ENCODE measurements at regions not wholly inside any gene's neighbourhood (a gene's known extent, or its start where the extent isn't known, plus 50 kb on each side); places are given as distances from the start of the nearest gene placed in this dataset.

GRCh38 chr2:134109246-134109645, 144.6 kb upstream of the MGAT5 start:
- ATAC-seq: no peak
- TF ChIP-seq CSRNP3 (CRISPR knock-in tag; IDR thresholded peaks at IDR 0.05) (no peak), ZNF70 (CRISPR knock-in tag; IDR thresholded peaks at IDR 0.05) (no peak), RARB (CRISPR knock-in tag; IDR thresholded peaks at IDR 0.05) (no peak), GLIS3 (CRISPR knock-in tag; IDR thresholded peaks at IDR 0.05) (no peak), POU6F1 (CRISPR knock-in tag; IDR thresholded peaks at IDR 0.05; ENCODE audit: borderline replicate concordance, low read depth) (no peak), TOX (CRISPR knock-in tag; IDR thresholded peaks at IDR 0.05; ENCODE audit: borderline replicate concordance) (no peak), CREB5 (CRISPR knock-in tag; IDR thresholded peaks at IDR 0.05; ENCODE audit: low read depth) (no peak), ZFP3 (CRISPR knock-in tag; IDR thresholded peaks at IDR 0.05) (no peak), ZNF565 (CRISPR knock-in tag; conservative IDR thresholded peaks at IDR 0.05; ENCODE audit: low read depth) (no peak), CSDC2 (CRISPR knock-in tag; IDR thresholded peaks at IDR 0.05) (no peak), SNAI2 (CRISPR knock-in tag; IDR thresholded peaks at IDR 0.05) (no peak), ZC3H10 (CRISPR knock-in tag; IDR thresholded peaks at IDR 0.05) (no peak), ARNTL (CRISPR knock-in tag; IDR thresholded peaks at IDR 0.05; ENCODE audit: borderline replicate concordance, low read depth) (no peak), BACH2 (CRISPR knock-in tag; IDR thresholded peaks at IDR 0.05; ENCODE audit: borderline replicate concordance) (no peak), ZFP30 (CRISPR knock-in tag; IDR thresholded peaks at IDR 0.05) (no peak)

GRCh38 chr2:134109725-134110124, 144.1 kb upstream of the MGAT5 start:
- ATAC-seq: no peak
- TF ChIP-seq ZNF565 (CRISPR knock-in tag; conservative IDR thresholded peaks at IDR 0.05; ENCODE audit: low read depth) (no peak), ZNF8 (CRISPR knock-in tag; IDR thresholded peaks at IDR 0.05) (no peak), TCF4 (CRISPR knock-in tag; IDR thresholded peaks at IDR 0.05; ENCODE audit: borderline replicate concordance) (no peak), CSDC2 (CRISPR knock-in tag; IDR thresholded peaks at IDR 0.05) (no peak)

- TF ChIP-seq TSHZ2 (CRISPR knock-in tag; IDR thresholded peaks at IDR 0.05) (no peak), ISL1 (CRISPR knock-in tag; IDR thresholded peaks at IDR 0.05) (no peak), OSR1 (CRISPR knock-in tag; IDR thresholded peaks at IDR 0.05) (no peak), PPARA (CRISPR knock-in tag; IDR thresholded peaks at IDR 0.05; ENCODE audit: borderline replicate concordance) (no peak), CREB5 (CRISPR knock-in tag; IDR thresholded peaks at IDR 0.05; ENCODE audit: low read depth) (no peak), PATZ1 (CRISPR knock-in tag; IDR thresholded peaks at IDR 0.05; ENCODE audit: borderline replicate concordance) (no peak), ZNF8 (CRISPR knock-in tag; IDR thresholded peaks at IDR 0.05) (no peak), ESRRG (CRISPR knock-in tag; IDR thresholded peaks at IDR 0.05) (no peak), ARNTL (CRISPR knock-in tag; IDR thresholded peaks at IDR 0.05; ENCODE audit: borderline replicate concordance, low read depth) (no peak), ZNF70 (CRISPR knock-in tag; IDR thresholded peaks at IDR 0.05) (no peak), BACH2 (CRISPR knock-in tag; IDR thresholded peaks at IDR 0.05; ENCODE audit: borderline replicate concordance) (no peak), CSDC2 (CRISPR knock-in tag; IDR thresholded peaks at IDR 0.05) (no peak), POU6F1 (CRISPR knock-in tag; IDR thresholded peaks at IDR 0.05; ENCODE audit: borderline replicate concordance, low read depth) (no peak)
- ATAC-seq: no peak
Observed at GRCh38 chr2:134110532-134110931, 143.3 kb upstream of the MGAT5 start.

Measured in SK-N-SH treated with all-trans-retinoic acid at 6 μM for 48 hours (cell line).